HepG2 (cell line): ENCODE measurements at regions not wholly inside any gene's neighbourhood (a gene's known extent, or its start where the extent isn't known, plus 50 kb on each side); places are given as distances from the start of the nearest gene placed in this dataset.

Experiments used
- ATAC-seq: fragments of 200-7000 bp; cut with Tn5 transposase; 3 replicates; pipeline ENCODE4 v1.9.1; 2020; ENCODE audit warnings: mild to moderate bottlenecking, moderate library complexity
- BruUV-seq: library from RNA; stranded (reverse); fragments of 400-500 nt; replicated peaks from 2 replicates; lab custom pipeline; 2021; lab: Mats Ljungman, UMichigan
- CTCF ChIA-PET: fragments of 300-600 bp; formaldehyde crosslinking; extraction: SDS; loops from one replicate; lab custom pipeline; 2021; ENCODE audit warnings: low total read pairs, inconsistent platforms, low intra/inter-chr PET ratio; lab: Yijun Ruan, JAX
- POLR2A ChIA-PET: fragments of 350-600 bp; sonication (Branson Sonifier 250); formaldehyde crosslinking; loops from one replicate; lab custom pipeline; 2020; ENCODE audit warnings: antibody characterized with exemption, inconsistent platforms; lab: Yijun Ruan, JAX
- DNase-seq: peaks from one replicate; pipeline ENCODE4 v3.0.0-alpha.2; 2015; ENCODE audit warnings: low spot score
- FAIRE-seq: peaks from 3 replicates; lab custom pipeline; 2011; peaks lifted over from hg19 to GRCh38; lab: Jason Lieb, UNC
- H2AFZ ChIP-seq: one replicate; pipeline ENCODE4 v1.6.1; 2011; ENCODE audit warnings: low read length, inconsistent platforms
- H3K27ac ChIP-seq: fragments of 300-600 bp; 3 replicates; pipeline ENCODE4 v1.8.0; 2011; ENCODE audit warnings: mixed run types, mild to moderate bottlenecking, mixed read lengths, low read length, inconsistent platforms; ENCODE audit not compliant: insufficient read depth; ENCODE audit errors: extremely low read length
- H3K27me3 ChIP-seq, 2 experiments: fragments of 200-600 bp in 1 of 2; 2 replicates in 1 of 2; 3 replicates in 1 of 2; pipeline versions ENCODE4 v1.6.0 to v1.8.0; 2011; ENCODE audit warnings: low read length in 2 of 2, mild to moderate bottlenecking in 2 of 2, moderate library complexity in 2 of 2, inconsistent platforms in 1 of 2; ENCODE audit not compliant: insufficient read depth in 2 of 2, control insufficient read depth in 1 of 2
- H3K36me3 ChIP-seq, 2 experiments: fragments of 200-600 bp in 1 of 2; replicated peaks in 1 of 2; 2 replicates in 1 of 2; 3 replicates in 1 of 2; pipeline versions ENCODE4 v1.5.1 to v1.8.0; 2011; ENCODE audit warnings: low read length in 2 of 2, inconsistent platforms in 1 of 2; ENCODE audit not compliant: insufficient read depth in 2 of 2, control insufficient read depth in 1 of 2
- H3K4me1 ChIP-seq: 2 replicates; pipeline ENCODE4 v1.5.1; 2012; ENCODE audit warnings: low read length, inconsistent platforms; ENCODE audit not compliant: insufficient read depth
- H3K4me2 ChIP-seq: 2 replicates; pipeline ENCODE4 v1.6.0; 2011; ENCODE audit warnings: low read depth, low read length, inconsistent platforms
- H3K4me3 ChIP-seq, 3 experiments: fragments of 200-600 bp in 1 of 3; sonication (generic), shearing (Covaris generic) in 1 of 3; replicated peaks in 1 of 3; 2 replicates each; pipeline ENCODE4 v1.5.1; 2011 to 2016; ENCODE audit warnings: low read length in 3 of 3, inconsistent platforms in 2 of 3, low read depth in 2 of 3, mild to moderate bottlenecking in 2 of 3, control low read depth in 1 of 3, mixed read lengths in 1 of 3; ENCODE audit not compliant: insufficient read depth in 1 of 3
- H3K79me2 ChIP-seq: one replicate; pipeline ENCODE4 v1.6.1; 2011; ENCODE audit warnings: low read length, inconsistent platforms; ENCODE audit not compliant: insufficient read depth
- H3K9ac ChIP-seq: 2 replicates; pipeline ENCODE4 v1.6.0; 2011; ENCODE audit warnings: mild to moderate bottlenecking, low read depth, low read length, inconsistent platforms; ENCODE audit not compliant: insufficient read depth
- H3K9me3 ChIP-seq: 2 replicates; pipeline ENCODE4 v1.5.1; 2012; ENCODE audit warnings: mild to moderate bottlenecking, low read length
- H4K20me1 ChIP-seq: 2 replicates; pipeline ENCODE4 v1.6.0; 2011; ENCODE audit warnings: inconsistent platforms, mild to moderate bottlenecking, low read length, moderate library complexity; ENCODE audit not compliant: insufficient read depth
- ARID5B ChIP-seq: IDR thresholded peaks from 2 replicates; pipeline ENCODE4 v1.4.0; 2020; ENCODE audit warnings: mild to moderate bottlenecking, missing genetic modification reagents
- CHD4 ChIP-seq: fragments of 200-600 bp; sonication (generic); IDR thresholded peaks from 2 replicates; pipeline ENCODE4 v1.7.0; 2017; ENCODE audit warnings: mild to moderate bottlenecking, low read length, borderline replicate concordance
- GLMP ChIP-seq: sonication (generic); formaldehyde crosslinking; IDR thresholded peaks from 2 replicates; pipeline ENCODE4 v1.9.0; 2021; ENCODE audit warnings: missing genetic modification reagents, mild to moderate bottlenecking, borderline replicate concordance
- GZF1 ChIP-seq: sonication (generic); formaldehyde crosslinking; IDR thresholded peaks from 2 replicates; pipeline ENCODE4 v1.5.1; 2020; ENCODE audit warnings: mild to moderate bottlenecking, missing genetic modification reagents
- HOXA5 ChIP-seq: sonication (generic); formaldehyde crosslinking; IDR thresholded peaks from 2 replicates; pipeline ENCODE4 v1.4.0; 2020; ENCODE audit warnings: missing genetic modification reagents
- MAFG ChIP-seq: sonication (generic); formaldehyde crosslinking; IDR thresholded peaks from 2 replicates; pipeline ENCODE4 v1.5.1; 2020; ENCODE audit warnings: mild to moderate bottlenecking, missing genetic modification reagents
- SIX4 ChIP-seq: sonication (generic); formaldehyde crosslinking; IDR thresholded peaks from 2 replicates; pipeline ENCODE4 v1.4.0; 2020; ENCODE audit warnings: missing genetic modification reagents
- ZBTB49 ChIP-seq: sonication (generic); formaldehyde crosslinking; IDR thresholded peaks from 2 replicates; pipeline ENCODE4 v1.4.0; 2020; ENCODE audit warnings: missing genetic modification reagents, borderline replicate concordance
- ZFY ChIP-seq: sonication (generic); formaldehyde crosslinking; IDR thresholded peaks from 2 replicates; pipeline ENCODE4 v1.4.0; 2020; ENCODE audit warnings: missing genetic modification reagents
- ZNF503 ChIP-seq: sonication (generic); formaldehyde crosslinking; IDR thresholded peaks from 2 replicates; pipeline ENCODE4 v1.4.0; 2020; ENCODE audit warnings: missing genetic modification reagents
- ZNF597 ChIP-seq: sonication (generic); formaldehyde crosslinking; IDR thresholded peaks from 2 replicates; pipeline ENCODE4 v1.5.0; 2020; ENCODE audit warnings: missing genetic modification reagents
- ZNF776 ChIP-seq: sonication (generic); formaldehyde crosslinking; IDR thresholded peaks from 2 replicates; pipeline ENCODE4 v1.4.0; 2020; ENCODE audit warnings: mild to moderate bottlenecking, missing genetic modification reagents
- ZSCAN5A ChIP-seq: sonication (generic); formaldehyde crosslinking; IDR thresholded peaks from 2 replicates; pipeline ENCODE4 v1.8.0; 2022; ENCODE audit warnings: mild to moderate bottlenecking, missing genetic modification reagents, borderline replicate concordance
- in situ Hi-C: cut with HindIII; loops from 2 replicates; pipeline ENCODE4 v1.10.0; 2017; ENCODE audit warnings: low pct_unique_long_range_greater_than_20kb; ENCODE audit not compliant: extremely low pct_ligation_motif_present
- intact Hi-C: fragments of 100-400 bp; cut with micrococcal nuclease; formaldehyde crosslinking; loops from one replicate; pipeline ENCODE4 v1.10.0; 2022; ENCODE audit not compliant: unreplicated experiment

GRCh38 chr1:219419860-219420259 is 193.0 kb downstream of the ZC3H11B start:
- H3K27ac ChIP-seq = no peak overlapping the region
- POLR2A ChIA-PET = no interaction called here
- FAIRE-seq (no peak), ATAC-seq (no peak), DNase-seq (no peak)
- no peaks in the 10 kb centered on the region for H3K9me3 ChIP-seq
- H3K27me3 ChIP-seq = no peaks in the 10 kb centered on the region; a peak in 1 of 5 replicates
- no peaks in the 10 kb centered on the region for H4K20me1 ChIP-seq
- H3K4me1 ChIP-seq = peaks cover 19% of the 10 kb centered on the region
- CTCF ChIA-PET = no interaction called here
- H3K4me2 ChIP-seq = no peak overlapping the region
- no peak overlapping the region for H3K4me3 ChIP-seq
- no peak overlapping the region for H2AFZ ChIP-seq
- intact Hi-C loops (loop anchor here (10.0 kb wide), 2 partner anchors 105 to 145 kb away; no protein-coding TSS in a partner anchor), in situ Hi-C loops (loop anchor here (25.0 kb wide), 1 partner anchor 1083 kb away; the partner anchor contains the start of gene TGFB2)
- no peaks in the 10 kb centered on the region for H3K79me2 ChIP-seq
- H3K36me3 ChIP-seq = no peaks in the 10 kb centered on the region
- no TSS peak for BruUV-seq
- no peak overlapping the region for H3K9ac ChIP-seq
- TF ChIP-seq ZBTB49 = no peak
- no peak for TF ChIP-seq SIX4 (CRISPR knock-in tag)
- TF ChIP-seq HOXA5 (CRISPR knock-in tag) = no peak
- no peak for TF ChIP-seq ARID5B
- TF ChIP-seq ZNF776 (CRISPR knock-in tag) = no peak
- no peak for TF ChIP-seq ZNF597 (CRISPR knock-in tag)
- no peak for TF ChIP-seq ZSCAN5A
- no peak for TF ChIP-seq CHD4
- TF ChIP-seq GLMP = no peak
- no peak for TF ChIP-seq MAFG (CRISPR knock-in tag)
- no peak for TF ChIP-seq ZFY (CRISPR knock-in tag)
- no peak for TF ChIP-seq GZF1 (CRISPR knock-in tag)
- no peak for TF ChIP-seq ZNF503 (CRISPR knock-in tag)
